HCEC 1CT (cell line): ENCODE measurements at regions not wholly inside any gene's neighbourhood (a gene's known extent, or its start where the extent isn't known, plus 50 kb on each side); places are given as distances from the start of the nearest gene placed in this dataset.

Experiments used
- DNase-seq: peaks from one replicate; pipeline ENCODE4 v3.0.0-alpha.2; 2017

- DNase-seq = no peak
Observed at GRCh38 chr1:228923973-228924686, 188.9 kb downstream of the RHOU start.

- DNase-seq = no peak
Observed at GRCh38 chr1:228925691-228926090, 190.4 kb downstream of the RHOU start.

GRCh38 chr1:228927421-228927820, 192.1 kb downstream of the RHOU start:
- DNase-seq = no peak

GRCh38 chr1:228927946-228928898, 192.9 kb downstream of the RHOU start:
- DNase-seq = no peak

- no peak for DNase-seq
Observed at GRCh38 chr1:228929476-228930027, 194.3 kb downstream of the RHOU start.

GRCh38 chr1:228930479-228930957, 195.2 kb downstream of the RHOU start:
- no peak for DNase-seq

- DNase-seq = no peak
Observed at GRCh38 chr1:228933753-228934152, 198.5 kb downstream of the RHOU start.

- DNase-seq = no peak
Observed at GRCh38 chr1:228935198-228935663, 200.0 kb downstream of the RHOU start.

- no peak for DNase-seq
Observed at GRCh38 chr1:228935855-228936727, 200.8 kb downstream of the RHOU start.

- no peak for DNase-seq
Observed at GRCh38 chr1:228936881-228937280, 201.6 kb downstream of the RHOU start.

- DNase-seq = no peak
Observed at GRCh38 chr1:228937351-228937750, 202.1 kb downstream of the RHOU start.

GRCh38 chr1:228937851-228938536, 202.7 kb downstream of the RHOU start:
- DNase-seq = no peak

- no peak for DNase-seq
Observed at GRCh38 chr1:228938537-228938901, 203.2 kb downstream of the RHOU start.

- DNase-seq = no peak
Observed at GRCh38 chr1:228939001-228939691, 203.9 kb downstream of the RHOU start.

GRCh38 chr1:228939881-228940392, 204.7 kb downstream of the RHOU start:
- no peak for DNase-seq

- no peak for DNase-seq
Observed at GRCh38 chr1:228940526-228940925, 205.2 kb downstream of the RHOU start.

- no peak for DNase-seq
Observed at GRCh38 chr1:228940926-228941325, 205.6 kb downstream of the RHOU start.

- no peak for DNase-seq
Observed at GRCh38 chr1:228941666-228942065, 206.4 kb downstream of the RHOU start.

GRCh38 chr1:228943436-228943835, 208.2 kb downstream of the RHOU start:
- DNase-seq = no peak

- DNase-seq = no peak
Observed at GRCh38 chr1:228944296-228944695, 209.0 kb downstream of the RHOU start.

- DNase-seq = no peak
Observed at GRCh38 chr1:228944935-228945371, 209.7 kb downstream of the RHOU start.
